Activated naive CD8-positive, alpha-beta T cell treated with anti-CD3 and anti-CD28 coated beads, Interleukin-2, amount 50 U/mL, for 16 hours (primary cell): ENCODE measurements at regions not wholly inside any gene's neighbourhood (a gene's known extent, or its start where the extent isn't known, plus 50 kb on each side); places are given as distances from the start of the nearest gene placed in this dataset.
"Not testable (repeated sequence)": the region's sequence is repeated elsewhere in the genome, so short reads cannot be mapped to it uniquely, and the experiment has no call there.

Experiments
- DNase-seq: peaks from one replicate; pipeline ENCODE4 v3.0.0-alpha.2; 2020; ENCODE audit warnings: low read depth, low spot score

DNA sequence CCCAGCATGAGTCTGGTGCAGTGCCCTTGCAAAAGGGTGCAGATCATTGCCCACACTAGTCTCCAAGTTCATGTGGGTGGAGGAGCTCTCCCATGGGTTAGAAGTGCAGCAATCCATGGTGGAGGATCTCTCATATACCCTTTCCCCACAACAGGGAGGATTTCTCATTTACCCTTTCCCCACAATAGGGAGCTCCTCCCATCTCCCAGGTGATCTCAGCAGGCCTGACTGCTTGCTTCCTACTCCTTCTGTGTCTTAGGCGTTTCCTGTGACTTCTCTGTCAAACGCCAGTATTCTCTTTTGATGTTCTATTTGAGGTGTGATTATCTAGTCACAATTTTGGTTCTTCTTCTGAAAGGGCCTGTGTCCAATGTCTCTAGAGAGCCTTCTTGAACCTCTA lies 133.8 kb upstream of the RFX3 start:
- DNase-seq = no peak

DNA sequence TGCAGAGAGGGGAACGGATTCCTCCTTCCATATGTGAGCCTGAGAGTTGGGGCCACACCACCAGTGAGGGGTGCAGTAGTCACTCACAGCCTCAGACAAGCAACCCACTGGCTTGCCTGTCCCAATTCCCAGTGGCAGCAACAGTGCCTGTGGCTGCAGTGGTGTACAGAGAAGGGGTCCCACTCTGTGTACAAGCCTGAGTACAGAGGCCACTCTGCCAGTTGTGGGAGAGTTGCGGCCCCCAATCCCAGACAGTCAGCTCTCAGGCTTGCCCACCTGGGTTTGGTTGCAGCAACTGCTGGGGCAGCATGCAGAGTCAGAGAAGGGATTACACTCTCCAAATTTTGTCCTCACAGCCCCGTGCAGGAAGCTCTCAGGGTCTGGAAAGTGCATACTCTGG lies 133.2 kb upstream of the RFX3 start:
- no peak for DNase-seq

DNA sequence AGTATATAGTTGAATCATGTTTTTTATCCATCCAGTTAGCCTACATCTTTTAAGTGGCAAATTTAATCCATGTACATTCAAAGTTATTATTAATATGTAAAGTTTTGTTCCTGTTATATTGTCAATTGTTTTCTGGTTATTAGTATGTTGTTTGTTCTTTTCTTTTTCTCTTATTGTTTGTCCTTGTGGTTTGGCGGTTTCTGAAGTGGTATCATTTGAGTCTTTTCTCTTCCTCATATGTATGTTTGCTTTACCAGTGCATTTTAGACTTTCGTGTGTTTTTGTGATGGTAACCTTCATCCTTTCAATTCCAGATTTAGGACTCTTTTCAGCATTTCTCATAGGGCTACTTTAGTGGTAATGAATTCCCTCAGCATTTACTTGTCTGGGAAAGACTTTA lies 130.4 kb upstream of the RFX3 start:
- no peak for DNase-seq

DNA sequence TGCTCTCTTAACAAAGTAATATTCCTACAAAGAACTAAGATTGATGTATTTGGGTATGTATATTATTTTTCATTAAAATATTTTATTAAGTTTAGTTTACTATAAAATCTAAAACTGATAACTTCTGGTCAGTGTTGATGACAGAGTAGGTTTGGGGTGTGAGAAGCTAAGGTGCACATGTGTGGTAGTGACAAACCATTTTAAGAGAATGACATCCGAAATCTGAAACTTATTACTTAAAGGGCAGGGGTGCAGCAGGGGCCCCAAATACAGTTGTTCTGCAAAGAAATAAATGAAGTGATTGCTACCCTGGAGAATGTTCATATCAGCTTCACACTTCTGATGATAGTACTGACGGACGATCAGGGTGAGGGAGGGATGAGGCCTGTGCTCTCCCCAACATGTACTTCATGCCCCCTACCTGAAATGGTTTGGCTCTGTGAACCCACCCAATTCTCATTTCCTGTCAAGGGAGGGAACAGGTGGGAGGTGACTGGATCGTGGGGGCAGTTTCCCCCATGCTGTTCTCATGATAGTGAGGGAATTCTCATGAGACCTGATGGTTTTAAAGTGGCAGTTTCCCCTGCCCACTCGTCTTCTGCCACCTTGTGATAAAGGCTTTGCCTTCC lies 125.3 kb upstream of the RFX3 start:
- DNase-seq = no peak

DNA sequence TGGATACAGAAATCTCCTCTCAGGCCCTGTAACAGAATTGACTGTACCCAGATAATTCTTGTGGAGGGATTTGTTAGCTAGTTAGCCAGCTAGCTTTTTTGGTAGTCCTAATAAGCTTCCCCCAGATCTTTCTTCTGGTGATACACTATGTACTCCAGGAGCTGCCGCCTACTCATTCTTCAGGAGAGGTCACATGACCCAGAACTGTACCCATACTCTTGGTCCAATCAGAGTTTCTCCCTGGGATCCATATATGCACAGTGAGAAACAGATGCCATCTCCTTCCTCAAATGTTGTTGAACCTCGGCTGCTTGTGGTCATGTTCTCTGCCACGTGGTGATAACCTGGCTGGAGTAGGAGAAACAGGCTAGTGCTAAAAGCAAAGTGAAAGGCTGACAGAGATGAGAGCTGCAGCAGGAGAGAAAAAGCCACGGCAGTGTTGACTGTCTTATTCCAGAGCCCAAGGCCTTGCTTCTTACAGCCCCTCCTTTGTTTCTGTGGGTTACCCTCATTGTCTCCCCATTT lies 123.0 kb upstream of the RFX3 start:
- DNase-seq = no peak

DNA sequence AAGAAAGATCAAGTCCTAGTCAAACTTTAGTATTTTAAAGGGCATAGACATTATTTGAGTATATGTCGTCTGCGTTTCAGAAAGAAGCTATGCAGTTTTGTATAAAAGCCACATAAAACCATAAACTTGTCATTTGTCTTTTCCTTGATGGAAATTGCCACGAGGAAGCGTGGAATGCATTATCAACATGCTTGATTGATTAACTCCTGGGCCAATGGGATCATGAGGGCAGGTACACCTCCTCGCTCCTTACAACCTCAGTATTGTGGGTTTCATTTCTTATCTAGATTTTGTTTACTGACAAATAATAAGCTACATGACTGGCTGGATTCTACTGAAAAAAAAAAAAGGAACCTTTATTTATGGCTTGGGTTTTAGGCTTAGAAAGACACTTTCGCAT lies 122.5 kb upstream of the RFX3 start:
- DNase-seq = no peak

DNA sequence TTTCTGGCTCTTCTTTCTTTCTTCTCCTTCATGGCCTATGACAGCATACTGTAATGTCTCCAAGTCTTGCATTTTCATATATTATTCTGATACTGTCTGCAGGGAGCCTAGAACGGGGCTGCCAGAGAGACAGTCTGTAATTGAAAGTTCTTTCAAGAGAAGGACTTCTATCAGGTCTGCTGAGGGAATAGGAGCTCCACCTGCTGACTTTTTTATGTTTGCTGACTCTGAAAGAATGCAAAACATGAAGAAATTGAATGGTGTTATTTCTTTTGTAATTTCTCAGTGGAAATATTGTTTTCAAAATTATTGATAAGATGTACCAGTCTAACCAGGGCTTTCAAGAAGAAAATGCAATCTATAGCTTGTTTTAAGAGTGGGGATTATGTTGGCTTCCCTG lies 121.9 kb upstream of the RFX3 start:
- DNase-seq = no peak

DNA sequence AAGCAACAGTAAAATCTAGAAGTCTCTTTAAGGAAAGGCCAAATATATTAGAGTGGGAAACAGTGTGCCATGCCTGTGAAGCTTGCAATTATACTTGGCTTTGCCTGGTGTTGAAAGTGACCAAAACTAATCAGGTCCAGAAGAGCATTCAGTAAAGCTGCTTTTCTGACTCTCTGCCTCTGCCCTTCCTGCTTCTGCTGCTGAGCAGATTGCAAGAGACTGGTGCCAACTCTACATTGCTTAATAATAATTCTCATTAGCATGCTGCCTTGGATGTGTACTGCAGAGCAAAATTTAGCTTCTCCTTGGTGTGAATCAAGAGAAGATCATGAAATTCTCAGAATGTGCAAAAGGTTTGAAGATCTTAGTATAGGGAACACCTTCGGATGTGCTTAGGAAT lies 120.4 kb upstream of the RFX3 start:
- no peak for DNase-seq

DNA sequence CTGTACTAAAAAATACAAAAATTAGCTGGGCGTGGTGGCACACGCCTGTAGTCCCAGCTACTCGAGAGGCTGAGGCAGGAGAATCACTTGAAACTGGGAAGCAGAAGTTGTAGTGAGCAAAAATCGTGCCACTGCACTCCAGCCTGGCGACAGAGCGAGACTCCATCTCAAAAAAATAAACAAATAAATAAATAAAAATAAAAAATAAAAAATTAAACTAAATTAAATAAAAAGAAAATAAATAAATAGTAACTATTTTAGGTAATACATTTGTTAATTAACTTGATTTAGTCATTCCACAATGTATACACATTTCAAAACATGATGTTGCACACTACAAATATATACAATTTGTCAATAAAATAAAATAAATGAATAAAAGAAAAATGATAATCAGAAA lies 116.3 kb upstream of the RFX3 start:
- DNase-seq = not testable (repeated sequence)

DNA sequence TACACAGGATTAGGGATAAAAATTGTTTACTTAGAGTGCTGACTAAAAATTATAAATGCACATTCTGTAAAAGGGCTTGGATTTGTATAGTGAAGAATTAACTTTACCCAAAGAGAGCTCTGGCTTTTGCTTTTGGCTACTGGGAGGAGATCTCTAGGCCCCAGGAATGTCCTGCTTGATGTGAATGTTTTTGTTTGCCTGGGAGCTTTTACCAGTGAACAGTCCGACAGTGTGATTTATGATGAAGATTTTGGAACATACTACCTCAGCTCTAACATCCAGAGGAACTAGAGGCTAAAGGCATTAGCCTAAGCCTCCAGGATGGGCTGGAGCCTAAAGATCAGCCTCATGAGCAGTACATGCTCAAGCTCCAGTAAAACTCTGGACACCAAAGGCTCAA lies 103.7 kb upstream of the RFX3 start:
- no peak for DNase-seq

DNA sequence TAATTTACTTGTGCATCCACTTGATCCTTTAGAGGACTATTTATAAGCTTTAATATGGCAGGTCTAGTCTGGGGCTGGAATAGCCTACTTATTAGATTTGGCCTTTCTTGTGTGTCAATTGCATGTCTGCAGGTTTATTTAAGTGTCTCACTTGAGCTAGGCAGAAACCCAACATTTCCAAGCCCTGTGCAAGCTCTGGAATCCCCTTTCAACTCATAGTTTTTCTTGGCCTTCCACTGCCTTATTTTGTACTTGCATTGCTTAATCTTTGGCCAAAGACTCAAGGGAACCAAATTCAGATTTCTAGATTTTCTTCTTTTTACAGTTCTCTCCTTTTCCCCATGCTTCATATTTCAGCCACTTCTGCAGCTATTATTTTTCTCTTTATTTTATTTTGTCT lies 102.4 kb upstream of the RFX3 start:
- no peak for DNase-seq

DNA sequence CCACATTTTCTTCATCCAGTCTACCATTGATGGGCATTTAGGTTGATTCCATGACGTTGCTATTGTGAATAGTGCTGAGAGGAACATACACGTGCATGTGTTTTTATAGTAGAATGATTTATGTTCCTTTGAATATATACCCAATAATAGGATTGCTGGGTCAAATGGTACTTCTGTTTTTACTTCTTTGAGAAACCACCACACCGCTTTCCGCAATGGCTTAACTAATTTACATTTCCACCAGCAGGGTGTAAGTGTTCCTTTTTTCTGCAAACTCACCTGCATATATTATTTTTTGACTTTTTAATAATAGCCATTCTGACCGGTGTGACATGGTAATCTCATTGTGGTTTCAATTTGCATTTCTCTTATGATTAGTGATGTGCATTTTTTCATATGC lies 82.2 kb upstream of the RFX3 start:
- no peak for DNase-seq

DNA sequence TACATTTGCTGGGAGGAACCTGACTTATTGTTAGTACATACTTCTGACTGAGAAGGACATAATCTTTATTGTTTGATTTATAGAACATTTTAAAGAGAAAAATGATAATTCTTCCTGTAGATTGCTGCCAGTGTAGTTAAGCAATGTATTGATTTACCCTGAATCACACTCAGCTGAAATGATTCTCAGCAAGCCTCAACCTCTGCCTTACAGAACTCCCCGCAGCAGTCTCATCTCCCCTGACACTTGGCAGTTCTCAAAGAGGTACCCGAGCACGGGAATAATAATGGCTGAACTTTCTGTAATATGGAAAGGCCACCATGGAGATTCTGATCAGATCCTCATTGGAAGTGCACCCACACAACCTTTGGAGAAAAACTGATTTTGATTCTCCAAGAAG lies 74.9 kb upstream of the RFX3 start:
- DNase-seq = no peak

DNA sequence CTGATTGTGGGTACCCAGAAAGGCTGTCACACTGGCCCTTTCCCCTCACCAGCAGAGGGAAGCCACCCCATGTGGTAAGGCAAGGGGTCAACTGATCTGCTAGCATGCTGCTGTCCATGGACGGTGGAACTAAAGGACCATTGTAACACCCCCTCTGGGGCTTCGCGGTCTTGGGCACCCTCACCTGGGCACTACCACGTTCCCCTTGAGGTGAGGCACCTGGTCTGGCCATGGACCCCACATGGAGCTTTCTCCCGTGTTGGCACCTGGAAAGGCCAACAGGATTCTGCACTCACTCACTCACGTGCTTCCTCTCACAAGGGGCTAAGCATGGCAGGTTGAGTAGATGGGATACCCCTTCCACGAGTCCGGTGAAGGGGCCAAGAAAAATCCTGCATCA lies 72.0 kb upstream of the RFX3 start:
- no peak for DNase-seq

DNA sequence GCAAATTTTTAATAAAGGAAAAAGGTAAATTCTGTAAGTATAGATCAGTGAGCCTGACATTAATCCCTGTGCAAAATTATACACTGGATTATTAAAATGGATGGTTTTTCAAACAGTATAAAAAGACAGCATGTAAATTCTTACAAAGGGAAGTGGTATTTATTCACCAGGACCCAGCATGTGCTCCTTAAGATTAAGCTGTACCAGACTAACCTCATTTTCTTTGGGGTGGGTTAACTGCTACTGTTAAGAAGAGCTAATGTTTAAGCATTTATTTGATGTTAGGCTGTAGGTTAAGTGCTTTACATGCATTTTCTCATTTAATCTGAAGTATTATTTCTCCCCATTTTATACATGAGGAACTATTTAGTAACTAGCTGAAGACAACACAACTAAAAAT lies 60.3 kb upstream of the RFX3 start:
- no peak for DNase-seq

DNA sequence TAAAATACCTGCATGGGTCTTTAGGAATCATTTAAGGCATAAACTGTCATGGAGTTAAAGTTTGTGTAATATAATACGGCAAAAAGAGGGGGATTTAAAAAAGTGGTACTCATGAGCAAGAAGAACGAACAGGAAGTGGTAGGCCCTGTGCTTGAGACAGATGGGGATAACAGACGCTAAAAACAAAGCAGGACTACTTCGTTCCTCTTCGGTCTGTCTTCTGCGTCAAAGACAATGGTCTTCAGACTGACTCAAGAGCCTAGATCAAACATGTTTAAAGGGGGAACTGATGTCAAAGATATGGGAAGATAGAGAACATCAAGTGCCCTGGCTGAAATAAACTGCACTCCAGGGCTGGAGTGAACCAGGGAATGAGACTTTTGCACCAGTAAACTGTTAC lies 59.8 kb upstream of the RFX3 start:
- DNase-seq = no peak

DNA sequence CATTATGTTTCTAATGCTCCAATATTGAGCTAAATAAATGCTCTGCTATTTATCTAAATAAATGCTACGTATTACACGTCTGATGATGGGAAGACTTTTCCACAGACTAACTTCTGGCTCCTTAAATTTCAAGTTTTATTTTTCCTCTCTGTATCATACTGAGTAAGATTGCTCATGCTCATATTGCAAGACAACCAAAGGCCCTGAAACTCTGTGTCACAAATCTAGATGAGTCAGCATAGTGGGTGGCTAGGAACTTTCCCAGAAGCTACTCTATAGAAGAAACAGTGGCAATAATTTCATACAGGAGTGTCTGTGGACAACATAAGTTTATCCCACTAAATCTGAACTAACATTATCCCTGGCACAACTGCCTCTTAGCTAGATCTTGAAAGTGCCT lies 53.0 kb upstream of the RFX3 start:
- no peak for DNase-seq

DNA sequence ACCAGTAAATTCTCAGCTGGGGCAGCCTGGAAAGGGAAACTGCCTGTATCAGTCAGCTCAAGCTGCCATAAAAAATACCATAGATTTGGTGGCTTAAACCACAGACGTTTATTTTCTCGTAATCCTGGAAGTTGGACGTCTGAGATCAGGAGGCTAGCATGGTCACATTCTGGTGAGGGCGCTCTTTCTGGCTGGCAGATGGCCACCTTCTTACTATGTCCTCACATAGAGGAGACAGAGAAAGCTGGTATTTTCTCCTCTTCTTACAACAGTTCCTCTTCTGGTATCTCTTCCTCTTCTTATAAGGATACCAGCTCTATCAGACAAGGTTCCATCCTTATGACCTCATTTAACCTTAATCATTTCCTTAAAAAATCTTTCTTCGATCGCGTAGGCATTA lies 50.5 kb upstream of the RFX3 start:
- DNase-seq = no peak

DNA sequence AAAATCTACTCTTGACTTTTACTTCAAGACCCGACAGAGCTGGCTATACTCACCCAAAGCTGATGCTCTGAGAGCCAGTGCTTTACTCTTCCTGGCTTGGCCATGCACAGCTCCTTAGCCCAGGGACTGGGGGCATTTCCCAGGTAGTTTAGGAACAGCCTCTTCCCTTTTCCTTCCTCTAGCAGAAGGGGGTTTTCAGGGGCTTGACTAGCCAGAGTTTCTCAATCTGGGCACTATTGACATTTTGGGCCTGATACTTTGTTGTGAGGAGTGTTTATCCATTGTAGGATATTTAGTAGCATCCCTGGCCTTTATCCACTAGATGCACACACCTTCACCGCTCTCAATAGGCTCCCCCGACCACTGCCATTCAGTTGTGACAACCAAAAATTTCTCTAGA lies 50.0 kb upstream of the RFX3 start:
- DNase-seq = no peak
